HepG2 (cell line): ENCODE measurements at regions not wholly inside any gene's neighbourhood (a gene's known extent, or its start where the extent isn't known, plus 50 kb on each side); places are given as distances from the start of the nearest gene placed in this dataset.

Experiments
- ATAC-seq: fragments of 200-7000 bp; cut with Tn5 transposase; 3 replicates; pipeline ENCODE4 v1.9.1; 2020; ENCODE audit warnings: mild to moderate bottlenecking, moderate library complexity
- BruUV-seq: library from RNA; stranded (reverse); fragments of 400-500 nt; replicated peaks from 2 replicates; lab custom pipeline; 2021; lab: Mats Ljungman, UMichigan
- CTCF ChIA-PET: fragments of 300-600 bp; formaldehyde crosslinking; extraction: SDS; loops from one replicate; lab custom pipeline; 2021; ENCODE audit warnings: low total read pairs, inconsistent platforms, low intra/inter-chr PET ratio; lab: Yijun Ruan, JAX
- POLR2A ChIA-PET: fragments of 350-600 bp; sonication (Branson Sonifier 250); formaldehyde crosslinking; loops from one replicate; lab custom pipeline; 2020; ENCODE audit warnings: antibody characterized with exemption, inconsistent platforms; lab: Yijun Ruan, JAX
- DNase-seq: peaks from one replicate; pipeline ENCODE4 v3.0.0-alpha.2; 2015; ENCODE audit warnings: low spot score
- FAIRE-seq: peaks from 3 replicates; lab custom pipeline; 2011; peaks lifted over from hg19 to GRCh38; lab: Jason Lieb, UNC
- H2AFZ ChIP-seq: one replicate; pipeline ENCODE4 v1.6.1; 2011; ENCODE audit warnings: low read length, inconsistent platforms
- H3K27ac ChIP-seq: fragments of 300-600 bp; 3 replicates; pipeline ENCODE4 v1.8.0; 2011; ENCODE audit warnings: mixed run types, mild to moderate bottlenecking, mixed read lengths, low read length, inconsistent platforms; ENCODE audit not compliant: insufficient read depth; ENCODE audit errors: extremely low read length
- H3K27me3 ChIP-seq, 2 experiments: fragments of 200-600 bp in 1 of 2; 2 replicates in 1 of 2; 3 replicates in 1 of 2; pipeline versions ENCODE4 v1.6.0 to v1.8.0; 2011; ENCODE audit warnings: low read length in 2 of 2, mild to moderate bottlenecking in 2 of 2, moderate library complexity in 2 of 2, inconsistent platforms in 1 of 2; ENCODE audit not compliant: insufficient read depth in 2 of 2, control insufficient read depth in 1 of 2
- H3K36me3 ChIP-seq, 2 experiments: fragments of 200-600 bp in 1 of 2; replicated peaks in 1 of 2; 2 replicates in 1 of 2; 3 replicates in 1 of 2; pipeline versions ENCODE4 v1.5.1 to v1.8.0; 2011; ENCODE audit warnings: low read length in 2 of 2, inconsistent platforms in 1 of 2; ENCODE audit not compliant: insufficient read depth in 2 of 2, control insufficient read depth in 1 of 2
- H3K4me1 ChIP-seq: 2 replicates; pipeline ENCODE4 v1.5.1; 2012; ENCODE audit warnings: low read length, inconsistent platforms; ENCODE audit not compliant: insufficient read depth
- H3K4me2 ChIP-seq: 2 replicates; pipeline ENCODE4 v1.6.0; 2011; ENCODE audit warnings: low read depth, low read length, inconsistent platforms
- H3K4me3 ChIP-seq, 3 experiments: fragments of 200-600 bp in 1 of 3; sonication (generic), shearing (Covaris generic) in 1 of 3; replicated peaks in 1 of 3; 2 replicates each; pipeline ENCODE4 v1.5.1; 2011 to 2016; ENCODE audit warnings: low read length in 3 of 3, inconsistent platforms in 2 of 3, low read depth in 2 of 3, mild to moderate bottlenecking in 2 of 3, control low read depth in 1 of 3, mixed read lengths in 1 of 3; ENCODE audit not compliant: insufficient read depth in 1 of 3
- H3K79me2 ChIP-seq: one replicate; pipeline ENCODE4 v1.6.1; 2011; ENCODE audit warnings: low read length, inconsistent platforms; ENCODE audit not compliant: insufficient read depth
- H3K9ac ChIP-seq: 2 replicates; pipeline ENCODE4 v1.6.0; 2011; ENCODE audit warnings: mild to moderate bottlenecking, low read depth, low read length, inconsistent platforms; ENCODE audit not compliant: insufficient read depth
- H3K9me3 ChIP-seq: 2 replicates; pipeline ENCODE4 v1.5.1; 2012; ENCODE audit warnings: mild to moderate bottlenecking, low read length
- H4K20me1 ChIP-seq: 2 replicates; pipeline ENCODE4 v1.6.0; 2011; ENCODE audit warnings: inconsistent platforms, mild to moderate bottlenecking, low read length, moderate library complexity; ENCODE audit not compliant: insufficient read depth
- ESRRA ChIP-seq: sonication (generic); formaldehyde crosslinking; IDR thresholded peaks from 2 replicates; pipeline ENCODE4 v1.5.1; 2020; ENCODE audit warnings: mild to moderate bottlenecking, low read depth, missing genetic modification reagents
- NBN ChIP-seq: fragments of 450-650 bp; conservative IDR thresholded peaks from 2 replicates; pipeline ENCODE4 v1.6.1; 2017
- SAFB2 ChIP-seq: sonication (generic); formaldehyde crosslinking; IDR thresholded peaks from 2 replicates; pipeline ENCODE4 v1.5.1; 2020; ENCODE audit warnings: missing genetic modification reagents, low read depth, mild to moderate bottlenecking, borderline replicate concordance
- WGBS: methylation state at CpG from one replicate; pipeline ENCODE4 v1.1.6; 2017; ENCODE audit warnings: low lambda C conversion rate; 5-methylcytosine and 5-hydroxymethylcytosine counted together
- in situ Hi-C: cut with HindIII; loops from 2 replicates; pipeline ENCODE4 v1.10.0; 2017; ENCODE audit warnings: low pct_unique_long_range_greater_than_20kb; ENCODE audit not compliant: extremely low pct_ligation_motif_present
- intact Hi-C: fragments of 100-400 bp; cut with micrococcal nuclease; formaldehyde crosslinking; loops from one replicate; pipeline ENCODE4 v1.10.0; 2022; ENCODE audit not compliant: unreplicated experiment
- TF ChIP-seq, protein P1 (sequence below): sonication (generic); formaldehyde crosslinking; IDR thresholded peaks from 2 replicates; pipeline ENCODE4 v1.4.0; 2020; ENCODE audit warnings: mild to moderate bottlenecking, missing genetic modification reagents
- TF ChIP-seq, protein P2 (sequence below): sonication (generic); formaldehyde crosslinking; IDR thresholded peaks from 2 replicates; pipeline ENCODE4 v1.8.0; 2023; ENCODE audit warnings: mild to moderate bottlenecking, missing genetic modification reagents

DNA sequence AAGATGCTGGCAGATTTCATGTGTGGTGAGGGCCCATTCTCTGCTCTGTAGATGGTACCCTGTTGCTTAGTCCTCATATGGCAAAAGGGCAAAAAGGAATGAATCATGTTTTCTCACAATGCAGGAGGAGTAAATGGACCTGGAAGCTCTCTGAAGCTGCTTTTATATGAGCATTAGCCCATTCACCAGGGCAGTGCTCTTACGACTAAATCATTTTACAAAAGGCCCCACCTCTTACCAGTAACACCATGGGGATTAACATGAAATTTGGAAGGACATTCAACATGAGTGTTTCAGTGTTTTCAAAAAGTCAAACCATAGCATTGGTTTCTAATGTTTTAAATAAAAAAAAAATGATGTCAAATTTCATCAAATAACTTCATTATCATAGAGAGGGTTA lies 495.7 kb upstream of the CBLB start:
- Histone ChIP-seq H3K4me3 (no peak overlapping the region), H3K9me3 (no peaks in the 10 kb centered on the region), H3K36me3 (no peaks in the 10 kb centered on the region), H2AFZ (no peak overlapping the region), H3K4me2 (no peak overlapping the region)
- DNase-seq, result no peak
- 38% methylated on average over 1 of the region's 1 CpG for WGBS
- TF ChIP-seq ESRRA (CRISPR knock-in tag) (no peak), NBN (no peak)
- TF ChIP-seq, all 625 proteins: peak for 0
- ATAC-seq (no peak), FAIRE-seq (no peak)
- Histone ChIP-seq H4K20me1 (no peaks in the 10 kb centered on the region), H3K4me1 (no peaks in the 10 kb centered on the region), H3K27ac (no peak overlapping the region), H3K9ac (no peak overlapping the region), H3K79me2 (no peaks in the 10 kb centered on the region), H3K27me3 (no peaks in the 10 kb centered on the region; a peak in 1 of 5 replicates)
- in situ Hi-C loops (no loop called here), intact Hi-C loops (no loop called here)
- POLR2A ChIA-PET, result no interaction called here
- BruUV-seq, result no TSS peak
- CTCF ChIA-PET, result no interaction called here

DNA sequence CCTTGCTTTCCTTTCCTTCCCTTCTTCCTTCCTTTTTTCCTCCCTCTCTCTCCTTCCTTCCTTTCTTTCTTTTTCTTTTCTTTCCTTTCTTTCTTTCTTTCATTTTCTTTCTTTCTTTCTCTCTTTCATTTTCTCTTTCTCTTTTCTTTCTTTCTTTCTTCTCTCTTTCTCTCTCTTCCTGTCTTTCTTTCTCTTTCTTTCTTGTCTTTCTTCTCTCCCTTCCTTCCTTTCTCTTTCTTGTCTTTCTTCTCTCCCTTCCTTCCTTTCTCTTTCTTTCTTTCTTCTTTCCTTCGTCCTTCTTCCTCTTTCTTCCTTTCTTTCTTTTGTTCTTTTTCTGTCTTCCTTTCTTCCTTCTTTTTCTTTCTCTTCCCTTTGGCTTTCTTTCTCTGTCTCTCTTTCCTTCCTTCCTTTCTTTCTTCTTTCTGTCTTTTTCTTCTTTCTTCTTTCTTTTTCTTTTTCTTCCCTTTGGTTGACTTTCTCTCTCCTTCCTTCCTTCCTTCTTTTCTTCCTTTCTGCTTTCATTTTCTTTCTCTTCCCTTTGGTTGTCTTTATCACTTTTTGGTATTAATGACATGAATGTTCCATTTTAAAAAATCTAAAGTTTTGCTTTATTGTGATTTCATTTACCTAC lies 496.4 kb upstream of the CBLB start:
- Histone ChIP-seq H3K79me2 (no peaks in the 10 kb centered on the region), H3K4me2 (no peak overlapping the region), H3K27ac (no peak overlapping the region), H3K9me3 (no peaks in the 10 kb centered on the region), H3K9ac (no peak overlapping the region), H3K36me3 (no peaks in the 10 kb centered on the region), H3K4me3 (no peak overlapping the region), H2AFZ (no peak overlapping the region), H4K20me1 (no peaks in the 10 kb centered on the region), H3K4me1 (no peaks in the 10 kb centered on the region), H3K27me3 (no peaks in the 10 kb centered on the region)
- ATAC-seq (no peak), FAIRE-seq (no peak), DNase-seq (no peak)
- WGBS, result 2% methylated on average over 1 of the region's 1 CpG
- CTCF ChIA-PET, result no interaction called here
- POLR2A ChIA-PET, result no interaction called here
- no peak for TF ChIP-seq SAFB2 (CRISPR knock-in tag)
- TF ChIP-seq, protein P1, sequence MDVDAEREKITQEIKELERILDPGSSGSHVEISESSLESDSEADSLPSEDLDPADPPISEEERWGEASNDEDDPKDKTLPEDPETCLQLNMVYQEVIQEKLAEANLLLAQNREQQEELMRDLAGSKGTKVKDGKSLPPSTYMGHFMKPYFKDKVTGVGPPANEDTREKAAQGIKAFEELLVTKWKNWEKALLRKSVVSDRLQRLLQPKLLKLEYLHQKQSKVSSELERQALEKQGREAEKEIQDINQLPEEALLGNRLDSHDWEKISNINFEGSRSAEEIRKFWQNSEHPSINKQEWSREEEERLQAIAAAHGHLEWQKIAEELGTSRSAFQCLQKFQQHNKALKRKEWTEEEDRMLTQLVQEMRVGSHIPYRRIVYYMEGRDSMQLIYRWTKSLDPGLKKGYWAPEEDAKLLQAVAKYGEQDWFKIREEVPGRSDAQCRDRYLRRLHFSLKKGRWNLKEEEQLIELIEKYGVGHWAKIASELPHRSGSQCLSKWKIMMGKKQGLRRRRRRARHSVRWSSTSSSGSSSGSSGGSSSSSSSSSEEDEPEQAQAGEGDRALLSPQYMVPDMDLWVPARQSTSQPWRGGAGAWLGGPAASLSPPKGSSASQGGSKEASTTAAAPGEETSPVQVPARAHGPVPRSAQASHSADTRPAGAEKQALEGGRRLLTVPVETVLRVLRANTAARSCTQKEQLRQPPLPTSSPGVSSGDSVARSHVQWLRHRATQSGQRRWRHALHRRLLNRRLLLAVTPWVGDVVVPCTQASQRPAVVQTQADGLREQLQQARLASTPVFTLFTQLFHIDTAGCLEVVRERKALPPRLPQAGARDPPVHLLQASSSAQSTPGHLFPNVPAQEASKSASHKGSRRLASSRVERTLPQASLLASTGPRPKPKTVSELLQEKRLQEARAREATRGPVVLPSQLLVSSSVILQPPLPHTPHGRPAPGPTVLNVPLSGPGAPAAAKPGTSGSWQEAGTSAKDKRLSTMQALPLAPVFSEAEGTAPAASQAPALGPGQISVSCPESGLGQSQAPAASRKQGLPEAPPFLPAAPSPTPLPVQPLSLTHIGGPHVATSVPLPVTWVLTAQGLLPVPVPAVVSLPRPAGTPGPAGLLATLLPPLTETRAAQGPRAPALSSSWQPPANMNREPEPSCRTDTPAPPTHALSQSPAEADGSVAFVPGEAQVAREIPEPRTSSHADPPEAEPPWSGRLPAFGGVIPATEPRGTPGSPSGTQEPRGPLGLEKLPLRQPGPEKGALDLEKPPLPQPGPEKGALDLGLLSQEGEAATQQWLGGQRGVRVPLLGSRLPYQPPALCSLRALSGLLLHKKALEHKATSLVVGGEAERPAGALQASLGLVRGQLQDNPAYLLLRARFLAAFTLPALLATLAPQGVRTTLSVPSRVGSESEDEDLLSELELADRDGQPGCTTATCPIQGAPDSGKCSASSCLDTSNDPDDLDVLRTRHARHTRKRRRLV (CRISPR knock-in tag), result no peak
- TF ChIP-seq, protein P2, sequence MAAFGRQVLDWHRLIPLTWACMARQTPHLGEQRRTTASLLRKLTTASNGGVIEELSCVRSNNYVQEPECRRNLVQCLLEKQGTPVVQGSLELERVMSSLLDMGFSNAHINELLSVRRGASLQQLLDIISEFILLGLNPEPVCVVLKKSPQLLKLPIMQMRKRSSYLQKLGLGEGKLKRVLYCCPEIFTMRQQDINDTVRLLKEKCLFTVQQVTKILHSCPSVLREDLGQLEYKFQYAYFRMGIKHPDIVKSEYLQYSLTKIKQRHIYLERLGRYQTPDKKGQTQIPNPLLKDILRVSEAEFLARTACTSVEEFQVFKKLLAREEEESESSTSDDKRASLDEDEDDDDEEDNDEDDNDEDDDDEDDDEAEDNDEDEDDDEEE (CRISPR knock-in tag), result no peak
- intact Hi-C loops, result no loop called here
- no TSS peak for BruUV-seq
- in situ Hi-C loops, result no loop called here
